ENCODE measurements at regions not wholly inside any gene's neighbourhood (a gene's known extent, or its start where the extent isn't known, plus 50 kb on each side); places are given as distances from the start of the nearest gene placed in this dataset.

GRCh38 chr5:73394610-73395009 is 54.0 kb downstream of the FOXD1 start (continued):
- TF ChIP-seq ZNF687 (IDR thresholded peaks at IDR 0.05), result no peak
- no peak for TF ChIP-seq SUPT20H (IDR thresholded peaks at IDR 0.05; ENCODE audit: borderline replicate concordance, control insufficient read depth, low read depth, low read length)
- no peak for TF ChIP-seq TARDBP (IDR thresholded peaks at IDR 0.05; ENCODE audit: borderline replicate concordance)
- TF ChIP-seq LARP7 (IDR thresholded peaks at IDR 0.05), result no peak
- TF ChIP-seq ZZZ3 (IDR thresholded peaks at IDR 0.05; ENCODE audit: control insufficient read depth, insufficient read length, low read depth), result no peak
- no peak for TF ChIP-seq PAX5 (IDR thresholded peaks at IDR 0.05; ENCODE audit: borderline replicate concordance, low read depth, low read length)
- TF ChIP-seq MEF2A (IDR thresholded peaks at IDR 0.05; ENCODE audit: insufficient read depth, low read depth, low read length), result no peak

GRCh38 chr5:73393611-73394489 is 54.7 kb downstream of the FOXD1 start:
- ChIA-PET POLR2A (no interaction called here), SMC1A (ENCODE audit: uncharacterized antibody, unreplicated experiment) (interaction anchor here (0.6 kb wide), 1 partner anchor 191 kb away, joined by 4 read pairs; no protein-coding TSS in a partner anchor), CTCF (interaction anchor here (1.1 kb wide), 1 partner anchor 20 kb away, joined by 3 read pairs; no protein-coding TSS in a partner anchor), RAD21 (ENCODE audit: unreplicated experiment) (no interaction called here)
- TF ChIP-seq STAT1 (conservative IDR thresholded peaks at IDR 0.05), result no peak
- Histone ChIP-seq H3K4me1 (ENCODE audit: control insufficient read depth, insufficient read depth, low read length) (no peaks in the 10 kb centered on the region), H3K4me2 (ENCODE audit: control insufficient read depth, insufficient read depth) (no peak overlapping the region), H3K36me3 (ENCODE audit: control insufficient read depth in 2 of 2, insufficient read depth in 2 of 2, low read length in 1 of 2) (no peaks in the 10 kb centered on the region), H2AFZ (ENCODE audit: control insufficient read depth, low read depth, low read length) (no peak overlapping the region), H3K4me3 (no peak overlapping the region), H3K9me3 (replicated peaks; ENCODE audit: control insufficient read depth, insufficient read depth, low read length) (no peaks in the 10 kb centered on the region), H3K79me2 (ENCODE audit: control insufficient read depth, insufficient read depth, low read length) (no peaks in the 10 kb centered on the region), H3K27ac (ENCODE audit: control insufficient read depth, insufficient read depth) (no peak overlapping the region), H3K9ac (ENCODE audit: control insufficient read depth, insufficient read depth, low read length) (no peak overlapping the region), H4K20me1 (ENCODE audit: control insufficient read depth, insufficient read depth) (no peaks in the 10 kb centered on the region), H3K27me3 (replicated peaks in 1 of 2; ENCODE audit: control insufficient read depth in 2 of 2, insufficient read depth in 2 of 2, low read length in 1 of 2) (no peaks in the 10 kb centered on the region)
- ATAC-seq (no peak), FAIRE-seq (peak; percentile 78), DNase-seq (ENCODE audit: low read depth, low spot score) (no peak)
- WGBS (ENCODE audit: insufficient coverage, insufficient replicate concordance, low lambda C conversion rate, missing lambda C conversion rate), result 71% methylated on average over 2 of the region's 2 CpGs
- in situ Hi-C loops (cut with MboI), result no loop called here
- intact Hi-C loops (cut with micrococcal nuclease; ENCODE audit: unreplicated experiment), result no loop called here
- BruUV-seq (replicated peaks), result no TSS peak
